Erythroblast (primary cell): ENCODE measurements at regions not wholly inside any gene's neighbourhood (a gene's known extent, or its start where the extent isn't known, plus 50 kb on each side); places are given as distances from the start of the nearest gene placed in this dataset.

Experiments used
- GATA1 ChIP-seq: IDR thresholded peaks from 2 replicates; pipeline ENCODE4 v1.6.1; 2011; ENCODE audit warnings: low read depth, mild to moderate bottlenecking, control low read depth, low read length, moderate library complexity
- POLR2A ChIP-seq: IDR thresholded peaks from 2 replicates; pipeline ENCODE4 v1.6.1; 2011; ENCODE audit warnings: mild to moderate bottlenecking, low read length

GRCh38 chr6:126140015-126140414 is 153.7 kb downstream of the TRMT11 start:
- no peak for TF ChIP-seq POLR2A
- no peak for TF ChIP-seq GATA1
